Iris pigment epithelial cell (primary cell): ENCODE measurements at regions not wholly inside any gene's neighbourhood (a gene's known extent, or its start where the extent isn't known, plus 50 kb on each side); places are given as distances from the start of the nearest gene placed in this dataset.

Source experiments
- DNase-seq: peaks from one replicate; pipeline ENCODE4 v3.0.0-alpha.2; 2011; ENCODE audit warnings: low read depth

DNA sequence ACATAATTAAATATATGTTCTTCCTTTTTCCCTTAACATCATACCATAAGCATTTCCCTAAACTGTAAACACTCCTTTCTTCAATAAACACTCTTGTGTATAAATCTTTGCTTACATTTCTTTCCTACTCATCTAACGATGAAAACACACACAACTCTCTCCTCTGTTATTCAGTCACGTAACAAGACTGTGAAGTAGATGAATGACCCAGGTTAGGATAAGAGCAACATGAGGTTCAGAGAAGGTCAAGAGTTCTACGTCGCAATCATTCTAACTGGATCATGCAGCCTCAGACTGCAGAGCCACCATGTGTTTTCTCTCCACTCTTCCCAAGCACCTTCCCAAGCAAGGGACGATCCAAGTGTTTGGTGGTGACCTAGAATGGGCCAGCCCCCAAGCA is 70.5 kb upstream of the SPTLC1 start:
- no peak for DNase-seq

- no peak for DNase-seq
These were observed 69.9 kb upstream of the SPTLC1 start for GRCh38 chr9:92185096-92185495.

DNA sequence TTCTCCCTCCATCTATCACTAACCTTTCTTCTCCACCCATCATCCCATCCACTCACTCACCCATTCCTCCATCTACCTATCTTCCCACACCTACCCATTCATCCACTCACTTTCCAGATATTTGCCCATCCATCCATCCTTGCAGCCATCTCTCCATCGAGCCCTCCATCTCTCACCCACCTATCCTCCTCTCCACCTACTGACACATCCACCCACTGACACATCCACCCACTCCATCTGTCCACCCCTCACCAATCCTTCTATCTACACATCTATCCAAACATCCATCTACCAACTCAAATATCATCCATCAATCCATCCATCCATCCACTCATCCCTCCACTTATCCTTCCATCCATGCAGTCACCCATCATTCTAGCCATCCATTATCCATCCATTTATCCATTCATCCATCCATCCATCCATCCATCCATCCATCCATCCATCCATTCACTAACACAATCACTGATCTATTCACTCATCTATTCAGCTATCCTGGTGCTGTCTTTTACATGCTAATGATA is 68.9 kb upstream of the SPTLC1 start:
- no peak for DNase-seq

DNA sequence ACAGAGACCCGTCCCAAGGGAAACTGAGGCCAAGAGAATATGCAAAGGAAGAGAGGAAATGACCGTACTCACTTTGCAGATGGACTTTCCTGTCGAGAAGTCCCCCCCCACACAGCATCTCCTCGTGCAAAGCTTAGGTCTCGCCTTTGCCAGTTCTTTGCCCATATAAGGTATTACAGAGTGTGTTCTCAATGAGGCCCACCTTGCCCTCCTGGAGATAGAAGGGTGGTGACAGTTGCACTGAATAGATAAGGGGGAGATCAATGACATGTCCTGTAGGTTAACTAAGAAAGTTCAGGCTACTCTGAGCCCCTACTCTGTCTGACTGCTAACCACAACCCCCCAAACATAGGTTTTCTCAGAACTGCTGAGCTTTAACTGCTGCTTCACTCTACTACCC is 68.2 kb upstream of the SPTLC1 start:
- DNase-seq: no peak

DNA sequence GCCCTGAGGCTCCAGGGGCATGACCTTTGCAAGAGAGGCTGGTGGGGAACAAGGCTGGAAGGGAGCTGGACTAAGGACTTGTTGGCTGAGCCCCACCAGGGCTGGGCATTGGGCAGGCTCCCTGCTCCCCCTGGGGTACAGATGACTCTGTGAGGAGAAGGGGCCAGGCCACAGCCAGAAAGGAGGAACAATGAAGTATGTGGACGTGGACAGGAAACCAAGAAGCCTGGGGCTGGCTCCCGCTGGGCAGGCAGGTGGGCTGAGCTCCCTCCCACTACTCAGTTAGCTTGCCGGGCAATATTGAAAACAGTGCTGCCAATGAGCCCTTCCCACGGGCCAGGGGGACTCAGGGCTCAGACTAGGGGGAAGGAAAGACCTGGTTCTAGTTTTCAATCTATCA is 66.1 kb upstream of the SPTLC1 start:
- no peak for DNase-seq

DNA sequence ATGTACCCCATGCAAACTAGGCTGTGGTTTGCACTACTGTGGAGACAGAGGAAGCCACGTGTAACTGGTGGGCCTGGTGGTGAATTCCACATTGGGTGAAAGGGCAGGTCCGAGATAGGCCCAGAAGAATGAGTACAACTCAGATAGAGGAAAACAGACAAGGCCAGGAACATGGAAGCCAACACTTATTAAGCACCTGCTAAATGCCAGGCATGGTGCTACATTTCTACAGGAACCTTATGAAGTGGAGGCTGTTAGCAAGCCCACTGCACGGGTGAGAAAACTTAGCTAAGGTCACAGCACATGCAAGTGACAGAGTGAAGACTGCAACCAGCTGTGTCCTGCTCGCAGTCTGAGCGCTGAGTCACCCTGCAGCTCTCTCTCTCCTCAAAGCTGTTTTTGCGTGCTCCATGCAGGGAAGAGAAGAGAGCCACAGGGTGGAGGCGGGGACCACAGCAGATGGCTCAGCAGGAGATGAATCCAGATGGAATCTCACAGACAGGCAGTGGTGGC is 65.5 kb upstream of the SPTLC1 start:
- DNase-seq: peak; percentile 76

- DNase-seq: no peak
These were observed 64.8 kb upstream of the SPTLC1 start for GRCh38 chr9:92180002-92180400.

DNA sequence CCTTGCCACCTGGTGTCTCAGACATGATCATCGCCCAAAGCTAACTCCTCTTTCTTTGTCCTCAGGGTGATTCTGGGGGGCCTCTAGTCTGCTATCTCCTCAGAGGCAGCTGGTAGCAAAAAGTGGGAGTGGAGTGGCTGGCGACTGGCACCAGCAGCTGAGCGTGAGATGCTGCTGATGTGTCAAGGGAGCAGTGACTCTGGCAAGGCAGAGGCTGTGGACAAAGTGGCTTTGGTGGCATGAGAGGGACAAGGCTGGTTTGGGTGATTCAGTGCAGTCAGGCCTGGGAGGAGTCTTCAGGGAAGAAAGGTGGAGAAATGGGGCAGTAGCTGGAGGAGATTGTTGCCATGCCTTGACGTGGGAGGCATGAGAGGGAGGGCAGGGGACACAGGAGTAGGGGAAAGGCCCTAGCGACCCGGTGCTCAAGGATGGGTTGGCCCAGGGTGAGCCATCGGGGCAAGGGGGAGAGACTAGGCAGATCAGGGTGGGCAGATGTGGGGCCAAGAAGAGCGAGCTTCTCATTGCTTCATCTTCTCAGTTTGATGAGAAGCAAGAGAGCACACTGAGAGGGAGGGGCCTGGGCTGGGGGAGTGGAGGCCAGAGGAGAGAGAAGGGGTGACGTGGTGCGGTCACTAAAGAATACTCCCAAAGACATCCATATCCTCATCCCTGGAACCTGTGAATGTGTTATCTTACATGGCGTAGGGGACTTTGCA is 64.2 kb upstream of the SPTLC1 start:
- DNase-seq: no peak

- no peak for DNase-seq
These were observed 62.4 kb upstream of the SPTLC1 start for GRCh38 chr9:92177591-92177990.

DNA sequence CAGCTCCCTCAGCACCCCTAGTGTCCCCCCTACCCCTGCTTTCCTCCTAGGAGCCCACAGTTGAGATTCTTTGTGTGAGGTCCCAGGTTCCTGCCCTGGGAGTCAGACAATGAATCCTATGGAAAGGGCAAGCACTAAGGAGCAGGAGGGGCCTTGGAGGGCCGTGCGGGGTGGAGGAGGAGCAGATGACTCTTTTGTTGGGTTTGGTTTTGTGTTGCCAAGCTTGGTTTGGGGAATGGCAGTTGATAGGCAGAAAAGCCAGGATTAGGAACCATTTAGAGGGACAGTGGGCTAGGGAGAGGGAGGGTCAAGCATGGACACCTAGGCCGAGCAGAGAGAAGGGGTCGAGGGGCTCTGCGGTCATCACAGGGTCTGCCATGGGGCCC is 61.6 kb upstream of the SPTLC1 start:
- DNase-seq: no peak

DNA sequence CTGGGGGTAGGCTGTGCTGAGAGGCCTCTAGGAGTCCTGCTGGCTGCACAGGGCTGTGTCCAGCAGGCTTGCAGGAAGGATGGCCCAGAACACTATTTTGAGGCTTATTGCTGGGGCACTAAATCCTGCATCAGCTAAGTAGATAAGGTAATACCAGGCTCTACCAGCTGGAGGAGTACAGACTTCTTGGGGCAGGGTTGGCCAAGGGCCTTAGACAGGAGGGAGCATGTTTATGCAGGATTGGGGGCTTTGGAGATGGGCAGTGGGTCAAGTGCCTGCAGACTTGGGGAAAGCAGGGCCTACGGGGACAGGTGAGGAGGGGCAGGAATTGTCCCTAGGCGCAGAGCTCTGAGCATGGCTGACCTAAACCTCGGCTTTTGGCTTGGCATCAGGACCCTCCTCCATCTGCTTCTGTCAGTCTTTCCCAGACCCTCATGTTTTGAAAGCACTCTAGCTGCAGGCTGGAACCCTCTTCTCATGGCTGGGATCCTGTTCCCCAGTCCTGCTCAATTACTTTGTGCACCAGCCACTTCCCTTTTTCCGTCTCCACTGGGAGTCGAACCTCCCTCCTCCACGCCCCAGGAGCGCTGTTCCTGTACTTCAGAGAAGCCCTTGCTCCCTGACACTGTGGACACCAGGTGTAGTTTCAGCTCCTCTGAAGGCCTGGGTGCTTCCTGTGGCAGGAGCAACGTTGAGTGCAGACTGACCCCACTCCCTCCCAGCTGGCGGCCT is 61.0 kb upstream of the SPTLC1 start:
- peak; percentile 11 for DNase-seq

DNA sequence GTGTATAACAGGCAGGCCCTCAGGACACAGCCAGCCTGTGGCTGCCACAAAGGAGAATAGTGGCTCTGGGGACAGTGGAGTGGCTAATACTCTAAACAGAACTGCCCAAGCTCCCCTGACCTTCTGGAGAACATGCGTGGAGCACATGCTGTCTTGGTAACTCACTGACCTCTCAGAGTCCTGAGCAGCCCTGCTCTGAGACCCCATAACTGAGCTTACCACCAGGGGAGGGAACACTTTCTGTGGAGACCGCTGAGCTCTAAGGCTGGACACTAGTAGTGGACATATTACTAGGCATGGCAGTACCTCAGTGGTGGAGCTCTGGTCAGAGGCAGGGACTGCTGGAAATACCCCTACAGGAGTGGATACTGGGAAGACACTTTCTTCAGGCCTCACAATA is 60.2 kb upstream of the SPTLC1 start:
- DNase-seq: no peak

GRCh38 chr9:92173318-92173717 is 58.1 kb upstream of the SPTLC1 start:
- DNase-seq: no peak

DNA sequence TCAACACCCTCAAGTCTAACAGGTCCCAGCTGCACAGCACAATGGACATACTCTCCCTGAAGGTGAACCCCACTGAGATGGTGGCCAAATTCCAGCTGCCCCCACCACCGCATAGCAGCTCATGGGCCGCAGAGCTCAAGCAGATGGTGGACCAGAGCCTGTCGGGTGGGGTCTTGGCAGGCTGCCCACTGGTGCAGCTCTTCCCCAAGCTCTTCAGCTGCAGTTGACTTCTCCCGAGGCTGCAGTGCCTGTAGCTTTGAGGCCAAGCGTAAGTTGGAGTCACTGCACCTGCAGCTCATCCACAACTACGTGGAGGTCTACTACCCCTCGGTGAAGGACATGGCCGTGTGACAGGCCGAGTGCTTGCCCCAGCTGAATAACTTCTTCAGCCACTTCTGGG is 56.6 kb upstream of the SPTLC1 start:
- no peak for DNase-seq

GRCh38 chr9:92171281-92171680 is 56.1 kb upstream of the SPTLC1 start:
- no peak for DNase-seq

- no peak for DNase-seq
These were observed 55.6 kb upstream of the SPTLC1 start for GRCh38 chr9:92170848-92171247.

DNA sequence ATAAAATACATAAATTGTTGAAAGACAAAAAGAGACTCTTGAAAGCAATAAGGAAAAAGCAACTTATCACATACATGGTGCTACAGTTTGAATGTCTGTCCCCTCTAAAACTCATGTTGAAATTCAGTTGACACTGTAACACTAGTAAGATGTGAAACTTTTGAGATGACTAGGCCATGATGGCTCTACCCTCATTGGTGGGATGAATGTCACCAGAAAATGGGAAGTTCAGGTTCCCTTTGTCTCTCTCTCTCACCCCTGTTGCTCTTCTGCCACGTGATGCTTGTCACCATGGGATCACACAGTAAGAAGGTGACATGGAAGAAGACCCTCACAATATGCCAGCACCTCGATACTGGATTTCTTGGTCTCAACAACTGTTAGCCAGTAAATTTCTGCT is 50.3 kb upstream of the SPTLC1 start:
- no peak for DNase-seq
